DND-41 (cell line): ENCODE measurements at regions not wholly inside any gene's neighbourhood (a gene's known extent, or its start where the extent isn't known, plus 50 kb on each side); places are given as distances from the start of the nearest gene placed in this dataset.

Experiments used
- ATAC-seq: fragments of 200-7000 bp; cut with Tn5 transposase; 3 replicates; pipeline ENCODE4 v1.9.1; 2021; ENCODE audit warnings: low read depth; ENCODE audit not compliant: insufficient read depth
- DNase-seq: peaks from one replicate; pipeline ENCODE4 v3.0.0-alpha.2; 2020
- H2AFZ ChIP-seq: 2 replicates; pipeline ENCODE4 v1.6.0; 2012; ENCODE audit warnings: low read depth, low read length
- H3K27ac ChIP-seq: 2 replicates; pipeline ENCODE4 v1.5.1; 2012; ENCODE audit warnings: low read length, inconsistent platforms
- H3K27me3 ChIP-seq: fragments of 200-600 bp; sonication (generic); 2 replicates; pipeline ENCODE4 v1.6.0; 2012; ENCODE audit warnings: low read length, mild to moderate bottlenecking, inconsistent platforms; ENCODE audit not compliant: insufficient read depth, poor library complexity
- H3K36me3 ChIP-seq: 2 replicates; pipeline ENCODE4 v1.5.1; 2012; ENCODE audit warnings: low read length, inconsistent platforms; ENCODE audit not compliant: insufficient read depth
- H3K4me1 ChIP-seq: 2 replicates; pipeline ENCODE4 v1.5.1; 2012; ENCODE audit warnings: mild to moderate bottlenecking, low read length; ENCODE audit not compliant: insufficient read depth
- H3K4me2 ChIP-seq: 2 replicates; pipeline ENCODE4 v1.6.0; 2012; ENCODE audit warnings: mild to moderate bottlenecking, moderate library complexity, low read length, inconsistent platforms; ENCODE audit not compliant: insufficient read depth
- H3K4me3 ChIP-seq, 2 experiments: fragments of 200-600 bp in 1 of 2; shearing (Covaris generic) in 1 of 2; 2 replicates each; pipeline ENCODE4 v1.5.1; 2012 to 2016; ENCODE audit warnings: inconsistent platforms in 2 of 2, low read length in 2 of 2, mild to moderate bottlenecking in 2 of 2, low read depth in 1 of 2, moderate library complexity in 1 of 2
- H3K79me2 ChIP-seq: 2 replicates; pipeline ENCODE4 v1.6.0; 2012; ENCODE audit warnings: low read length, inconsistent platforms; ENCODE audit not compliant: insufficient read depth
- H3K9ac ChIP-seq: 2 replicates; pipeline ENCODE4 v1.6.0; 2012; ENCODE audit warnings: low read depth, mild to moderate bottlenecking, inconsistent platforms, low read length, moderate library complexity
- H3K9me3 ChIP-seq: 2 replicates; pipeline ENCODE4 v1.5.1; 2012; ENCODE audit warnings: low read length, moderate library complexity, mild to moderate bottlenecking, inconsistent platforms; ENCODE audit not compliant: insufficient read depth, severe bottlenecking
- H4K20me1 ChIP-seq: 2 replicates; pipeline ENCODE4 v1.6.0; 2012; ENCODE audit warnings: low read length; ENCODE audit not compliant: insufficient read depth
- EZH2 ChIP-seq: IDR thresholded peaks from 3 replicates; pipeline ENCODE4 v1.6.1; 2012; ENCODE audit warnings: borderline replicate concordance, low read depth, mild to moderate bottlenecking, moderate library complexity, low read length, inconsistent platforms; ENCODE audit not compliant: severe bottlenecking
- TF ChIP-seq, protein P1 (sequence below): IDR thresholded peaks from 2 replicates; pipeline ENCODE4 v1.5.1; 2012; ENCODE audit warnings: borderline replicate concordance, low read length, moderate library complexity, mild to moderate bottlenecking; ENCODE audit not compliant: poor library complexity, severe bottlenecking; ENCODE audit errors: extremely low read depth

DNA sequence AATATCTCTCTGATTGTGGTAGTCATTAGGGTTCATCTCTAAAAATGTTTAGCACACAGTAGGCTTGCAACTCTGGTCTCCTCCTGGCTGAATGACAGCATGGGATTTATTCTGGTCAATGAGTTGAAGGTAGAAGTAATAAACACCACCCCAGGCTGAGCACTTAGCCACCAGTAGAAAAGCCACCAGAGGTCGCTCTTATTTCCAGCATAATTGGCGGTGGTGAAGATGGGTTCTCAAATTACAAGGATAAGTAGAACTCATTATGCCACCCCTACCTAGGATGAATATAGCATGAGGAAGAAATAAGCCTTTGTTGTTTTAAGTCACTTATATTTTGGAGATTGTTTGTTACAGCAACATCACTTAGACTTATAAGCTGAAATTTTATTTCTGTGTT, 302.7 kb downstream of the GPM6A start:
- no peaks in the 10 kb centered on the region for H3K79me2 ChIP-seq
- DNase-seq (no peak), ATAC-seq (no peak)
- no peaks in the 10 kb centered on the region for H3K9me3 ChIP-seq
- no peaks in the 10 kb centered on the region for H3K27me3 ChIP-seq
- H3K4me2 ChIP-seq = no peak overlapping the region
- H3K4me1 ChIP-seq = no peaks in the 10 kb centered on the region
- H3K9ac ChIP-seq = no peak overlapping the region
- TF ChIP-seq, protein P1, sequence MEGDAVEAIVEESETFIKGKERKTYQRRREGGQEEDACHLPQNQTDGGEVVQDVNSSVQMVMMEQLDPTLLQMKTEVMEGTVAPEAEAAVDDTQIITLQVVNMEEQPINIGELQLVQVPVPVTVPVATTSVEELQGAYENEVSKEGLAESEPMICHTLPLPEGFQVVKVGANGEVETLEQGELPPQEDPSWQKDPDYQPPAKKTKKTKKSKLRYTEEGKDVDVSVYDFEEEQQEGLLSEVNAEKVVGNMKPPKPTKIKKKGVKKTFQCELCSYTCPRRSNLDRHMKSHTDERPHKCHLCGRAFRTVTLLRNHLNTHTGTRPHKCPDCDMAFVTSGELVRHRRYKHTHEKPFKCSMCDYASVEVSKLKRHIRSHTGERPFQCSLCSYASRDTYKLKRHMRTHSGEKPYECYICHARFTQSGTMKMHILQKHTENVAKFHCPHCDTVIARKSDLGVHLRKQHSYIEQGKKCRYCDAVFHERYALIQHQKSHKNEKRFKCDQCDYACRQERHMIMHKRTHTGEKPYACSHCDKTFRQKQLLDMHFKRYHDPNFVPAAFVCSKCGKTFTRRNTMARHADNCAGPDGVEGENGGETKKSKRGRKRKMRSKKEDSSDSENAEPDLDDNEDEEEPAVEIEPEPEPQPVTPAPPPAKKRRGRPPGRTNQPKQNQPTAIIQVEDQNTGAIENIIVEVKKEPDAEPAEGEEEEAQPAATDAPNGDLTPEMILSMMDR = peak; percentile 17
- no peak for TF ChIP-seq EZH2
- H2AFZ ChIP-seq = no peak overlapping the region
- H3K4me3 ChIP-seq = no peak overlapping the region
- H3K36me3 ChIP-seq = no peaks in the 10 kb centered on the region
- H4K20me1 ChIP-seq = no peaks in the 10 kb centered on the region
- H3K27ac ChIP-seq = no peak overlapping the region

- Histone ChIP-seq H3K9ac (no peak overlapping the region), H3K9me3 (no peaks in the 10 kb centered on the region), H3K4me2 (no peak overlapping the region), H3K4me1 (no peaks in the 10 kb centered on the region), H3K36me3 (no peaks in the 10 kb centered on the region), H4K20me1 (no peaks in the 10 kb centered on the region), H2AFZ (no peak overlapping the region), H3K79me2 (no peaks in the 10 kb centered on the region), H3K4me3 (no peak overlapping the region), H3K27ac (no peak overlapping the region), H3K27me3 (no peaks in the 10 kb centered on the region)
- TF ChIP-seq, protein P1 = no peak
- no peak for TF ChIP-seq EZH2
- no peak for DNase-seq
- ATAC-seq = no peak
These were observed 300.2 kb downstream of the GPM6A start for GRCh38 chr4:175511861-175512260.

- H3K27me3 ChIP-seq = no peaks in the 10 kb centered on the region
- H3K9me3 ChIP-seq = no peaks in the 10 kb centered on the region
- H3K4me1 ChIP-seq = no peaks in the 10 kb centered on the region
- no peak overlapping the region for H3K27ac ChIP-seq
- H3K36me3 ChIP-seq = no peaks in the 10 kb centered on the region
- no peak overlapping the region for H2AFZ ChIP-seq
- H3K79me2 ChIP-seq = no peaks in the 10 kb centered on the region
- ATAC-seq (no peak), DNase-seq (no peak)
- no peaks in the 10 kb centered on the region for H4K20me1 ChIP-seq
- H3K9ac ChIP-seq = no peak overlapping the region
- no peak overlapping the region for H3K4me2 ChIP-seq
- no peak overlapping the region for H3K4me3 ChIP-seq
- no peak for TF ChIP-seq EZH2
- TF ChIP-seq, protein P1 = no peak
These were observed 297.9 kb downstream of the GPM6A start for GRCh38 chr4:175514174-175514573.

GRCh38 chr4:175530655-175531054, 281.4 kb downstream of the GPM6A start:
- no peak overlapping the region for H3K27ac ChIP-seq
- H3K79me2 ChIP-seq = no peaks in the 10 kb centered on the region
- no peaks in the 10 kb centered on the region for H3K9me3 ChIP-seq
- no peak for DNase-seq
- no peak overlapping the region for H2AFZ ChIP-seq
- H3K4me1 ChIP-seq = no peaks in the 10 kb centered on the region
- no peak for TF ChIP-seq EZH2
- TF ChIP-seq, protein P1 = no peak
- no peaks in the 10 kb centered on the region for H3K27me3 ChIP-seq
- H3K4me3 ChIP-seq = no peak overlapping the region
- H3K4me2 ChIP-seq = no peak overlapping the region
- H3K36me3 ChIP-seq = no peaks in the 10 kb centered on the region
- H4K20me1 ChIP-seq = no peaks in the 10 kb centered on the region
- ATAC-seq = no peak
- H3K9ac ChIP-seq = no peak overlapping the region
